OCI-LY3 (cell line): ENCODE measurements at regions not wholly inside any gene's neighbourhood (a gene's known extent, or its start where the extent isn't known, plus 50 kb on each side); places are given as distances from the start of the nearest gene placed in this dataset.

Source experiments
- H2AFZ ChIP-seq: fragments of 200-600, 300-600 bp; shearing (Covaris generic); 2 replicates; pipeline ENCODE4 v1.6.0; 2014; ENCODE audit warnings: antibody characterized with exemption, low read depth, low read length
- H3K27ac ChIP-seq: fragments of 200-600, 300-600 bp; sonication (generic); 2 replicates; pipeline ENCODE4 v1.5.1; 2014; ENCODE audit warnings: mild to moderate bottlenecking, low read length, moderate library complexity, mixed read lengths
- H3K27me3 ChIP-seq: fragments of 200-600, 300-600 bp; sonication (generic); 2 replicates; pipeline ENCODE4 v1.6.1; 2014; ENCODE audit warnings: low read depth, low read length, mixed read lengths
- H3K36me3 ChIP-seq: fragments of 200-600, 300-600 bp; sonication (generic); replicated peaks from 2 replicates; pipeline ENCODE3; 2014; ENCODE audit warnings: low read depth, low read length, mixed read lengths
- H3K4me1 ChIP-seq: fragments of 300-600, 200-600 bp; sonication (generic); 2 replicates; pipeline ENCODE4 v1.6.1; 2014; ENCODE audit warnings: low read length, mixed read lengths
- H3K4me2 ChIP-seq: fragments of 200-600, 300-600 bp; sonication (generic); 2 replicates; pipeline ENCODE4 v1.6.1; 2014; ENCODE audit warnings: low read length, mixed read lengths
- H3K4me3 ChIP-seq: fragments of 300-600, 200-600 bp; sonication (generic); 2 replicates; pipeline ENCODE4 v1.5.1; 2014; ENCODE audit warnings: antibody characterized with exemption, mild to moderate bottlenecking, low read length, moderate library complexity
- H3K79me2 ChIP-seq: fragments of 300-600, 200-600 bp; shearing (Covaris generic); 2 replicates; pipeline ENCODE4 v1.6.1; 2014; ENCODE audit warnings: mild to moderate bottlenecking, low read length, mixed read lengths
- H3K9ac ChIP-seq: fragments of 300-600, 200-600 bp; shearing (Covaris generic); 2 replicates; pipeline ENCODE4 v1.6.0; 2014; ENCODE audit warnings: mild to moderate bottlenecking, low read length, moderate library complexity
- H3K9me3 ChIP-seq: fragments of 200-600, 300-600 bp; shearing (Covaris generic); 2 replicates; pipeline ENCODE4 v1.6.1; 2014; ENCODE audit warnings: low read length, mixed read lengths; ENCODE audit not compliant: insufficient read depth
- H4K20me1 ChIP-seq: fragments of 200-600, 300-600 bp; sonication (generic); 2 replicates; pipeline ENCODE4 v1.6.1; 2016; ENCODE audit warnings: low read length, mixed read lengths; ENCODE audit not compliant: insufficient read depth
- CTCF ChIP-seq: fragments of 200-600, 300-600 bp; sonication (generic); IDR thresholded peaks from 2 replicates; pipeline ENCODE4 v1.5.1; 2014; ENCODE audit warnings: antibody characterized with exemption, low read length, low read depth
- EZH2phosphoT487 ChIP-seq: fragments of 200-600 bp; shearing (Covaris generic); IDR thresholded peaks from 2 replicates; pipeline ENCODE4 v1.6.1; 2018; ENCODE audit warnings: antibody characterized with exemption, mixed run types, low read depth

- H3K9me3 ChIP-seq, result no peaks in the 10 kb centered on the region
- H2AFZ ChIP-seq, result no peak overlapping the region
- no peaks in the 10 kb centered on the region for H3K4me1 ChIP-seq
- no peak overlapping the region for H3K4me3 ChIP-seq
- no peaks in the 10 kb centered on the region for H3K36me3 ChIP-seq
- TF ChIP-seq CTCF (no peak), EZH2phosphoT487 (no peak)
- no peaks in the 10 kb centered on the region for H3K79me2 ChIP-seq
- no peak overlapping the region for H3K9ac ChIP-seq
- no peaks in the 10 kb centered on the region for H4K20me1 ChIP-seq
- no peak overlapping the region for H3K4me2 ChIP-seq
- no peak overlapping the region for H3K27ac ChIP-seq
- H3K27me3 ChIP-seq, result no peaks in the 10 kb centered on the region
Measured at GRCh38 chr20:55437798-55438415, 567.4 kb downstream of the CBLN4 start.

GRCh38 chr20:55424968-55425367 lies 580.4 kb downstream of the CBLN4 start:
- H2AFZ ChIP-seq, result no peak overlapping the region
- H4K20me1 ChIP-seq, result no peaks in the 10 kb centered on the region
- H3K79me2 ChIP-seq, result no peaks in the 10 kb centered on the region
- H3K27ac ChIP-seq, result no peak overlapping the region
- H3K4me3 ChIP-seq, result no peak overlapping the region
- H3K36me3 ChIP-seq, result no peaks in the 10 kb centered on the region
- H3K4me1 ChIP-seq, result no peaks in the 10 kb centered on the region
- H3K9me3 ChIP-seq, result no peaks in the 10 kb centered on the region
- peaks cover 12% of the 10 kb centered on the region; the same call in 1 of the 2 replicates for H3K27me3 ChIP-seq
- no peak overlapping the region for H3K4me2 ChIP-seq
- H3K9ac ChIP-seq, result no peak overlapping the region
- TF ChIP-seq EZH2phosphoT487, result no peak
- TF ChIP-seq CTCF, result no peak

- Histone ChIP-seq H3K4me2 (no peak overlapping the region), H3K27me3 (peaks cover 9% of the 10 kb centered on the region; the same call in 1 of the 2 replicates), H3K79me2 (no peaks in the 10 kb centered on the region), H3K9me3 (no peaks in the 10 kb centered on the region), H2AFZ (no peak overlapping the region), H3K36me3 (no peaks in the 10 kb centered on the region), H3K27ac (no peak overlapping the region), H3K4me3 (no peak overlapping the region), H3K4me1 (no peaks in the 10 kb centered on the region), H4K20me1 (no peaks in the 10 kb centered on the region), H3K9ac (no peak overlapping the region)
- TF ChIP-seq EZH2phosphoT487, result no peak
- TF ChIP-seq CTCF, result no peak
Measured at GRCh38 chr20:55424476-55424875, 580.8 kb downstream of the CBLN4 start.

DNA sequence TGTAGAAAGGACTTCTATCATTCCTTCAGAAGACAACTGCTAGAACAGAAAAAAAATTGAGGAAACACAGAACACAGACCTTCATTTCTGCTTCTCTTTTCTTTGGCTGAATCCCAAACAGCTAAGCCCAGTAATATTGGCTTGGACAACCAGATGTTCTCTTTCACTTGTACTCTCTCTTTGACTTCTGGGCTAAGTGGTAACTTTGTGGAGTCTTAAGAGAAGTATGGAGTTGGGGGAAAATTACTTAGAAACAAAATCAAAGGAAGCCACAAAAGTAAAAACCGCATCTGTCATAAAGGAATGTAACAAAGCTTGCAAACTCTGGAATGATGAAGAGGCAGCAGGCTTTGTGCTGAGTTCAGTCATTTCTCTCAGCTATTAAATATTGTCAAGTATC lies 587.5 kb downstream of the CBLN4 start:
- TF ChIP-seq EZH2phosphoT487 (no peak), CTCF (no peak)
- Histone ChIP-seq H4K20me1 (no peaks in the 10 kb centered on the region), H3K27me3 (peaks cover 17% of the 10 kb centered on the region; the same call in 1 of the 2 replicates), H2AFZ (no peak overlapping the region), H3K4me1 (no peaks in the 10 kb centered on the region), H3K27ac (no peak overlapping the region), H3K4me3 (no peak overlapping the region), H3K9ac (no peak overlapping the region), H3K36me3 (no peaks in the 10 kb centered on the region), H3K9me3 (no peaks in the 10 kb centered on the region), H3K79me2 (no peaks in the 10 kb centered on the region), H3K4me2 (no peak overlapping the region)
